ENCODE measurements at regions not wholly inside any gene's neighbourhood (a gene's known extent, or its start where the extent isn't known, plus 50 kb on each side); places are given as distances from the start of the nearest gene placed in this dataset.

DNA sequence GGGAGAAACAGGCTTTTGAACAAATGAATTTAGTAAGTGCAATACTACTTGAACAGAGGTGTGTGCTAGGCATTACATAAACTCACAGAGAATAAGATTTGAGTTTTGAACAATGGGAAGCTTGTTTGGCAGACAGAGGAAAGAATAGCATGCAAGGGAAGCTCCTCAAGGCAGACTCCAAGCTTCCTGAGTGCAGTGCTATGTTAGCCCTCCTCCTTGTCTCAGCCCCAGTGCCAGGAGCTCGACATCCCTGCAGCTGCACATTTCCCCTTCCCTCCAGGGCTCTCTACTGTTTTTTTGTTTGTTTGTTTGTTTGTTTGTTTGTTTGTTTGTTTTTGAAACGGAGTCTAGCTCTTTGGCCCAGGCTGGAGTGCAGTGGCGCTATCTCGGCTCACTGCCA lies 237.5 kb downstream of the IPMK start:
- Histone ChIP-seq H3K4me1 (ENCODE audit: control insufficient read depth in 1 of 2, insufficient read depth in 2 of 2, low read depth in 1 of 2, low read length in 1 of 2) (no peaks in the 10 kb centered on the region), H3K9me3 (no peaks in the 10 kb centered on the region), H3K36me3 (replicated peaks in 1 of 2; ENCODE audit: control insufficient read depth in 1 of 2, insufficient read depth in 2 of 2, low read length in 1 of 2) (no peaks in the 10 kb centered on the region), H3K9ac (no peak overlapping the region), H3K9me2 (no peaks in the 10 kb centered on the region), H3K4me3 (ENCODE audit: low read depth in 2 of 2, low read length in 1 of 2) (no peak overlapping the region), H3K27me3 (ENCODE audit: insufficient read depth) (no peaks in the 10 kb centered on the region), H3F3A (replicated peaks; ENCODE audit: insufficient read depth) (peaks cover 5% of the 10 kb centered on the region), H2AFZ (ENCODE audit: low read depth) (no peak overlapping the region), H3K27ac (ENCODE audit: low read depth in 2 of 2, low read length in 1 of 2) (no peak overlapping the region), H3K4me2 (no peak overlapping the region), H3K79me2 (ENCODE audit: insufficient read depth) (no peaks in the 10 kb centered on the region), H4K20me1 (ENCODE audit: insufficient read depth) (no peaks in the 10 kb centered on the region)
- 64% methylated on average over 4 of the region's 4 CpGs for WGBS (ENCODE audit: low lambda C conversion rate)
- no peak for TF ChIP-seq MXI1 (IDR thresholded peaks at IDR 0.05; ENCODE audit: low read depth, low read length)
- TF ChIP-seq, protein P1, sequence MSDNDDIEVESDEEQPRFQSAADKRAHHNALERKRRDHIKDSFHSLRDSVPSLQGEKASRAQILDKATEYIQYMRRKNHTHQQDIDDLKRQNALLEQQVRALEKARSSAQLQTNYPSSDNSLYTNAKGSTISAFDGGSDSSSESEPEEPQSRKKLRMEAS (IDR thresholded peaks at IDR 0.05; ENCODE audit: low read depth), result no peak
- TF ChIP-seq, protein P2, sequence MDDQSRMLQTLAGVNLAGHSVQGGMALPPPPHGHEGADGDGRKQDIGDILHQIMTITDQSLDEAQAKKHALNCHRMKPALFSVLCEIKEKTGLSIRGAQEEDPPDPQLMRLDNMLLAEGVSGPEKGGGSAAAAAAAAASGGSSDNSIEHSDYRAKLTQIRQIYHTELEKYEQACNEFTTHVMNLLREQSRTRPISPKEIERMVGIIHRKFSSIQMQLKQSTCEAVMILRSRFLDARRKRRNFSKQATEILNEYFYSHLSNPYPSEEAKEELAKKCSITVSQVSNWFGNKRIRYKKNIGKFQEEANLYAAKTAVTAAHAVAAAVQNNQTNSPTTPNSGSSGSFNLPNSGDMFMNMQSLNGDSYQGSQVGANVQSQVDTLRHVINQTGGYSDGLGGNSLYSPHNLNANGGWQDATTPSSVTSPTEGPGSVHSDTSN (IDR thresholded peaks at IDR 0.05), result no peak
- no peak for TF ChIP-seq NRF1 (IDR thresholded peaks at IDR 0.05; ENCODE audit: low read depth, low read length)
- no peak for TF ChIP-seq TCF12 (IDR thresholded peaks at IDR 0.05)
- TF ChIP-seq NFIC (IDR thresholded peaks at IDR 0.05; ENCODE audit: borderline replicate concordance), result no peak
- no peak for TF ChIP-seq TEAD4 (IDR thresholded peaks at IDR 0.05; ENCODE audit: borderline replicate concordance, insufficient read depth)
- TF ChIP-seq, protein P3, sequence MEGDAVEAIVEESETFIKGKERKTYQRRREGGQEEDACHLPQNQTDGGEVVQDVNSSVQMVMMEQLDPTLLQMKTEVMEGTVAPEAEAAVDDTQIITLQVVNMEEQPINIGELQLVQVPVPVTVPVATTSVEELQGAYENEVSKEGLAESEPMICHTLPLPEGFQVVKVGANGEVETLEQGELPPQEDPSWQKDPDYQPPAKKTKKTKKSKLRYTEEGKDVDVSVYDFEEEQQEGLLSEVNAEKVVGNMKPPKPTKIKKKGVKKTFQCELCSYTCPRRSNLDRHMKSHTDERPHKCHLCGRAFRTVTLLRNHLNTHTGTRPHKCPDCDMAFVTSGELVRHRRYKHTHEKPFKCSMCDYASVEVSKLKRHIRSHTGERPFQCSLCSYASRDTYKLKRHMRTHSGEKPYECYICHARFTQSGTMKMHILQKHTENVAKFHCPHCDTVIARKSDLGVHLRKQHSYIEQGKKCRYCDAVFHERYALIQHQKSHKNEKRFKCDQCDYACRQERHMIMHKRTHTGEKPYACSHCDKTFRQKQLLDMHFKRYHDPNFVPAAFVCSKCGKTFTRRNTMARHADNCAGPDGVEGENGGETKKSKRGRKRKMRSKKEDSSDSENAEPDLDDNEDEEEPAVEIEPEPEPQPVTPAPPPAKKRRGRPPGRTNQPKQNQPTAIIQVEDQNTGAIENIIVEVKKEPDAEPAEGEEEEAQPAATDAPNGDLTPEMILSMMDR (IDR thresholded peaks at IDR 0.05), result no peak
- TF ChIP-seq ELF1 (IDR thresholded peaks at IDR 0.05), result no peak
- TF ChIP-seq, protein P4, sequence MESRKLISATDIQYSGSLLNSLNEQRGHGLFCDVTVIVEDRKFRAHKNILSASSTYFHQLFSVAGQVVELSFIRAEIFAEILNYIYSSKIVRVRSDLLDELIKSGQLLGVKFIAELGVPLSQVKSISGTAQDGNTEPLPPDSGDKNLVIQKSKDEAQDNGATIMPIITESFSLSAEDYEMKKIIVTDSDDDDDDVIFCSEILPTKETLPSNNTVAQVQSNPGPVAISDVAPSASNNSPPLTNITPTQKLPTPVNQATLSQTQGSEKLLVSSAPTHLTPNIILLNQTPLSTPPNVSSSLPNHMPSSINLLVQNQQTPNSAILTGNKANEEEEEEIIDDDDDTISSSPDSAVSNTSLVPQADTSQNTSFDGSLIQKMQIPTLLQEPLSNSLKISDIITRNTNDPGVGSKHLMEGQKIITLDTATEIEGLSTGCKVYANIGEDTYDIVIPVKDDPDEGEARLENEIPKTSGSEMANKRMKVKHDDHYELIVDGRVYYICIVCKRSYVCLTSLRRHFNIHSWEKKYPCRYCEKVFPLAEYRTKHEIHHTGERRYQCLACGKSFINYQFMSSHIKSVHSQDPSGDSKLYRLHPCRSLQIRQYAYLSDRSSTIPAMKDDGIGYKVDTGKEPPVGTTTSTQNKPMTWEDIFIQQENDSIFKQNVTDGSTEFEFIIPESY (IDR thresholded peaks at IDR 0.05; ENCODE audit: borderline replicate concordance, low read depth), result no peak
- TF ChIP-seq POLR2AphosphoS5 (IDR thresholded peaks at IDR 0.05; ENCODE audit: low read depth, low read length), result no peak
- TF ChIP-seq TAF1 (IDR thresholded peaks at IDR 0.05; ENCODE audit: borderline replicate concordance, low read depth, low read length), result no peak
- no peak for TF ChIP-seq YY1 (IDR thresholded peaks at IDR 0.05; ENCODE audit: low read depth)
- ChIA-PET POLR2A (no interaction called here), CTCF (no interaction called here)
- DNase-seq, result no peak
